ENCODE measurements at regions not wholly inside any gene's neighbourhood (a gene's known extent, or its start where the extent isn't known, plus 50 kb on each side); places are given as distances from the start of the nearest gene placed in this dataset.

DNA sequence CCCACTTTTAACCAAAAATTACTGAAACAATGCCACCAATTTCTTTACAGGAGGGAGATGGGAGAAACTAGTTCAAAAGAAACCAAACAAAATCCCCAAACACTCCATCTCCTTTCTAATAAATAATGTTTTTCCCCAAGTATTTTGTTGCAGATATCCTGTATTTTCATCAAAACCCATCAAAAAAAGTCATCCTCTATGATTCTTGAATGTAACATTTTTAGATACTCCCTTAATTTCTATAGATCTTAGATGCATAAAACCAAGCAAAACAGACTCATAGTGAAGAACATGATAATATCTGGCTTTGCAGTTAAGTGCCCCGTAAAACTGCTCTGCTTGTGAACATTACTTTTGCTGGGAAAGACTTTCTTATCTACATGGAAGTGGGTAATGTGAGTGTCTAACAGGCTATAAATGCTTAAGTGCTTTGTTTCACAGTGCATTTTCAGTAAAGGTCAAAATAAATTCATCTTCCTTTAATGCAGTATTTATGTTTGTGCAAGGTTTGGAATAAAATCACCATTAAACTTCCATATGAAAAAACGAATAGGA is 77.3 kb upstream of the TBCA start:
- TF ChIP-seq, protein P1, sequence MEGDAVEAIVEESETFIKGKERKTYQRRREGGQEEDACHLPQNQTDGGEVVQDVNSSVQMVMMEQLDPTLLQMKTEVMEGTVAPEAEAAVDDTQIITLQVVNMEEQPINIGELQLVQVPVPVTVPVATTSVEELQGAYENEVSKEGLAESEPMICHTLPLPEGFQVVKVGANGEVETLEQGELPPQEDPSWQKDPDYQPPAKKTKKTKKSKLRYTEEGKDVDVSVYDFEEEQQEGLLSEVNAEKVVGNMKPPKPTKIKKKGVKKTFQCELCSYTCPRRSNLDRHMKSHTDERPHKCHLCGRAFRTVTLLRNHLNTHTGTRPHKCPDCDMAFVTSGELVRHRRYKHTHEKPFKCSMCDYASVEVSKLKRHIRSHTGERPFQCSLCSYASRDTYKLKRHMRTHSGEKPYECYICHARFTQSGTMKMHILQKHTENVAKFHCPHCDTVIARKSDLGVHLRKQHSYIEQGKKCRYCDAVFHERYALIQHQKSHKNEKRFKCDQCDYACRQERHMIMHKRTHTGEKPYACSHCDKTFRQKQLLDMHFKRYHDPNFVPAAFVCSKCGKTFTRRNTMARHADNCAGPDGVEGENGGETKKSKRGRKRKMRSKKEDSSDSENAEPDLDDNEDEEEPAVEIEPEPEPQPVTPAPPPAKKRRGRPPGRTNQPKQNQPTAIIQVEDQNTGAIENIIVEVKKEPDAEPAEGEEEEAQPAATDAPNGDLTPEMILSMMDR (IDR thresholded peaks at IDR 0.05), result no peak
- TF ChIP-seq POLR2A (IDR thresholded peaks at IDR 0.05), result no peak

Measured in adrenal gland (tissue), 5 donors.